RWPE1 (cell line): ENCODE measurements at regions not wholly inside any gene's neighbourhood (a gene's known extent, or its start where the extent isn't known, plus 50 kb on each side); places are given as distances from the start of the nearest gene placed in this dataset.
A peak's percentile ranks its signal among the peaks of the same experiment; 100 is the strongest.

Experiments
- CTCF ChIA-PET: fragments of 350-600 bp; sonication (Branson Sonifier 250); formaldehyde crosslinking; extraction: SDS; loops from one replicate; lab custom pipeline; 2021; lab: Yijun Ruan, JAX
- POLR2A ChIA-PET: fragments of 400-600 bp; formaldehyde crosslinking; extraction: SDS; loops from one replicate; lab custom pipeline; 2020; ENCODE audit warnings: antibody characterized with exemption; ENCODE audit not compliant: low non-redundant PET; lab: Yijun Ruan, JAX
- DNase-seq: peaks from one replicate; pipeline ENCODE4 v3.0.0; 2012; ENCODE audit warnings: low spot score
- H3K27ac ChIP-seq: fragments of 450-650 bp; 2 replicates; pipeline ENCODE4 v1.5.1; 2017
- TF ChIP-seq, protein P1 (sequence below): fragments of 450-650 bp; conservative IDR thresholded peaks from 2 replicates; pipeline ENCODE4 v1.5.1; 2017; ENCODE audit warnings: low read depth, mild to moderate bottlenecking

DNA sequence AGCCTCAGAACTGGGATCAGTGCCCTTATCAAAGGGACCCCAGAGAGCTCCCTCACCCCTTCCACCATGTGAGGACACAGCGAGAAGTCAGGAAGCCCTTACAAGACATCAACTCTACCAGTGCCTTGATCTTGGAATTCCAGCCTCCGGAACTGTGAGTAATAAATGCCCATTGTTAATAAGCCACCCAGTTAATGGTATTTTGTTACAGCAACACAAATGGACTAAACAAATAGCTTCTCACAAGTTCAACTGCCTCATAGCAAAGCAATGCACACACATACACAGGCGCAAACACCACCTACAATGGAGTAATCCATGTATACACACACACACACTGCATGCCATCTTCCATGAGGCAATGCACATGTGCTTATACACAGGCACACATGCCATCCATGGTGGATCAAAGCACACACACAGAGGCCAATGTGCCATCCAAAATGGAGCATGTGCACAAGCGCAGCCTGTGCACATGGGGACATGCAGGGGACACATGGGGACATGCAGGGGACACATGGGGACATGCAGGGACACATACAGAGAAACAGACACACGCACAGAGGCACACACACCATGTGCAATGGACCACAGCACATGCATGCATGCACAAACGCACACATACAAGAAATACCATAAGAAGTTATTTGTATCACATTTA lies 137.6 kb upstream of the TBL1X start:
- H3K27ac ChIP-seq, result no peak overlapping the region
- POLR2A ChIA-PET, result no interaction called here
- TF ChIP-seq, protein P1, sequence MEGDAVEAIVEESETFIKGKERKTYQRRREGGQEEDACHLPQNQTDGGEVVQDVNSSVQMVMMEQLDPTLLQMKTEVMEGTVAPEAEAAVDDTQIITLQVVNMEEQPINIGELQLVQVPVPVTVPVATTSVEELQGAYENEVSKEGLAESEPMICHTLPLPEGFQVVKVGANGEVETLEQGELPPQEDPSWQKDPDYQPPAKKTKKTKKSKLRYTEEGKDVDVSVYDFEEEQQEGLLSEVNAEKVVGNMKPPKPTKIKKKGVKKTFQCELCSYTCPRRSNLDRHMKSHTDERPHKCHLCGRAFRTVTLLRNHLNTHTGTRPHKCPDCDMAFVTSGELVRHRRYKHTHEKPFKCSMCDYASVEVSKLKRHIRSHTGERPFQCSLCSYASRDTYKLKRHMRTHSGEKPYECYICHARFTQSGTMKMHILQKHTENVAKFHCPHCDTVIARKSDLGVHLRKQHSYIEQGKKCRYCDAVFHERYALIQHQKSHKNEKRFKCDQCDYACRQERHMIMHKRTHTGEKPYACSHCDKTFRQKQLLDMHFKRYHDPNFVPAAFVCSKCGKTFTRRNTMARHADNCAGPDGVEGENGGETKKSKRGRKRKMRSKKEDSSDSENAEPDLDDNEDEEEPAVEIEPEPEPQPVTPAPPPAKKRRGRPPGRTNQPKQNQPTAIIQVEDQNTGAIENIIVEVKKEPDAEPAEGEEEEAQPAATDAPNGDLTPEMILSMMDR, result no peak
- CTCF ChIA-PET, result no interaction called here
- no peak for DNase-seq

DNA sequence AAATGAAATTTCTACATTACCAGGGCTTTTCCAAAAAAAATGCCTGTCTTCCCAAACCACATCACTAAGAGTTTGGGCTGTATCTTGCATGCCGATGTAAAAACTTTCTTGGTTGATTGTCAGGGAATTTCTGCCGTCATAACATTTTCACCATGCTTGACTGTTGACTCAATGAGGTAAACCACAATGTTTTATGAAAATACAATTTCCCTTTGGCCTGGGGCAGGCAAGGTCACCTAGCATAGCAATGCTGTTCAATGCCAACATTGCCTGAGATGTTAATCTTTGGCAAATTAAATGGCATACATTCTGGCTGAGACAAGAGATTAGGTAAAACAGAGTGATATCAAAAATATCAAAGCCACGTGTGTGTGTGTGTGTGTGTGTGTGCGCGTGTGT lies 137.1 kb upstream of the TBL1X start:
- CTCF ChIA-PET, result no interaction called here
- peak; percentile 49 for DNase-seq
- TF ChIP-seq, protein P1, result no peak
- POLR2A ChIA-PET, result no interaction called here
- no peak overlapping the region for H3K27ac ChIP-seq

DNA sequence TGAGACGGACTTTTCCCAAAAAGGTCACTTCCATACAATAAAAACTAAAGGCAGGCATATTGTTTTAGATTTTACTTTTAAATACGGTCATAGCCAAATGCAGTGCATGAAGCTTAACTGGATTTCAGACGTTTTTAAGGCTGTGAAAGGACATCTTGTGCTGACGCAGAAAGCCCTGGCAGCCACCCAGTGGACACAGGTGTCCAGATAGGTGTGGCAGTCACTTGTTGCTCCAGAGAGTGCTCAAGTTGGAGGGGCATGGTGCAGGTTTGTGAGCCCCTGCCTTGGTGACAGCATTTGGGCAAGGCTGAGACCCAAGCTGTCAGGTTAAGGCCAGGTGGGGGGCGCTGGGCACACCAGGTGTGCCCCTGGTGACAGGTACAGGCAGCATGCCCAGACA lies 135.8 kb upstream of the TBL1X start:
- TF ChIP-seq, protein P1, result no peak
- no peak overlapping the region for H3K27ac ChIP-seq
- CTCF ChIA-PET, result no interaction called here
- no peak for DNase-seq
- POLR2A ChIA-PET, result no interaction called here

DNA sequence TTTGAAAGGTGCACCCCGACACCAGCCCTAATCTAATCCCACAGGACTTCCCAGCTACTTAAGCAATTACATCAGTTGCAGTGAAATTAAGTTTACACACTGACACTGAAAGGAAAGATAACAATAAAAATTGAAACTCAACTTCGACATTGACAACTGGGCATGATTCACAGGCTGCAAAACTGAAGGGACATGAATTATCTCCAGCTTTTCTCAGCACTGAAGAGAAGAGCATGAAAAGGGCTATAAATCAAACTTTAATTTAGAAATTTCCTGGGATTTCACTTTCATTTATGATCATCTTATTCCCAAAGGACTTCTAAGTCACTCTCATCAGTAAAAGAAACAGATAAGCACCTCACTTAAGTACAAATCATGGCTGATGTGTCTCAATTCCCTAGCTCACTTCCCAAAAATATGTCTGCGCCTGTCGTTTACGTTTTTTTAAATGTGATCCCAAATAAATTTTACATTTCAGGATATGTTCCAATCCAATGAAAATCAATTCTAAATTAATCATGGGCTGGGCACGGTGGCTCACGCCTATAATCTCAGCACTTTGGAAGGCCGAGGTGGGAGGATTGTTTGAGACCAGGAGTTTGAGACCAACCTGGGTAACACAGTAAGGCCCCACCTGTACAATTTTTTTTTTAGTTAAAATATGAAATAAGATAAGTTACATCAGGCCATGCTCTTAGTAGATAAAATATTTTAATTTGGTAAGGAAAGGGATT lies 134.4 kb upstream of the TBL1X start:
- CTCF ChIA-PET, result no interaction called here
- DNase-seq, result no peak
- POLR2A ChIA-PET, result no interaction called here
- TF ChIP-seq, protein P1, result no peak
- no peak overlapping the region for H3K27ac ChIP-seq

DNA sequence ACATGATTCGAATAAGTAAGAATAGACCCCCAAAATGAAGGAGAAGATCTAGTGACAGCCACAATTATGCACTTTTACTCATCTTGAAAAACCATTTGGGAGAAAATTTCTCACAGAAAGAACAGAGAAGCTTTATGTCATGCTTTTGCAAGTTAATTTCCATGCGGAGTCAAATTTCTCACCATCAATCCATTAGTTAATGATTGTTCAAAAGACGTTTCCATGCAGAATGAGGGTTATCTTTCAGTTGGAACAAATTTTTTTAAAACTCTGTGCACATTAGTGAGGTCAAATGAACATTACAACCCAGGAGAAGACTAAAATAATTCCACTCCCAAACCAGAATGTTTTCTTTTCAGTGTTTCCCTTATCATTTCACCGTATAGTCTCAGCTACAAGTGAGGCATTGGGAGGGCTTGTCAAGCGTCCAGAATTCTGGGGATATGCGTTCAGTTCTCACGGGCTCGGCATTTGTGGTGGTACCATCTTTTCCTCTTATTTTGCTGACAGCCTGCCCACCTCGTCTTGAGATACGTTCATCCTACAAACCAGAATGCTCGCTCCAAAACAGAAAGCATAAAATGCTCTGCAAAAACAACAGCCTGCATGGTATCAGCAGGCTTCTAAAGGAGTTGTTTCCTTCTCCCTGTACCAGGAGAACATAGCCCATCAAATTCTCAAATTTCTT lies 130.8 kb upstream of the TBL1X start:
- TF ChIP-seq, protein P1, result no peak
- ChIA-PET CTCF (no interaction called here), POLR2A (no interaction called here)
- H3K27ac ChIP-seq, result no peak overlapping the region
- DNase-seq, result no peak

DNA sequence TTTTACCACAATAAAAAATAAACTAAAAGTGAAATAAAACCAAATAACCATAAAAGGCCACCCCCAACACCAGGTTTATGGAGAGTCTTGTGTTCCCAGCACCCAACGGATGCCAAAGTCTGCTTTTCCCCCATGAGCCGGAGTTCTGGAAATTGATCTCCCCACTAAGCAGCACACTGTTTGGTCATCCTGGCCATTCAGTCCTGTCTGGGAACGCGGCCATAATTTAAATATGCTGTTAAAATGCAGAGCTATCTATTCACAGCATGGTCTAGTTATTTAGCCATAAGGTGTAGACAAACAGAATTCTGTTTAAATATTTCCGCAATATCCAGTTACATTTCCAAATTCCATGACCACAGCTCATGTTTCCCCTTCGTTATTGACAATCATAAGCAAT lies 129.6 kb upstream of the TBL1X start:
- H3K27ac ChIP-seq, result no peak overlapping the region
- DNase-seq, result no peak
- POLR2A ChIA-PET, result no interaction called here
- CTCF ChIA-PET, result no interaction called here
- TF ChIP-seq, protein P1, result no peak
